ENCODE measurements at regions not wholly inside any gene's neighbourhood (a gene's known extent, or its start where the extent isn't known, plus 50 kb on each side); places are given as distances from the start of the nearest gene placed in this dataset.
"Not testable (repeated sequence)": the region's sequence is repeated elsewhere in the genome, so short reads cannot be mapped to it uniquely, and the experiment has no call there.

GRCh38 chr6:149145800-149146199 is 171.7 kb upstream of the TAB2 start:
- not testable (repeated sequence) for TF ChIP-seq CTCF (IDR thresholded peaks at IDR 0.05; ENCODE audit: poor library complexity); EZH2phosphoT487 (IDR thresholded peaks at IDR 0.05; ENCODE audit: low read depth, severe bottlenecking, unreplicated experiment)

Data from hepatocyte (in vitro differentiated cells).